Stimulated activated CD4-positive, alpha-beta T cell treated with anti-CD3 and anti-CD28 coated beads, Interleukin-4, amount 100 ng/mL, for 4 hours (primary cell): ENCODE measurements at regions not wholly inside any gene's neighbourhood (a gene's known extent, or its start where the extent isn't known, plus 50 kb on each side); places are given as distances from the start of the nearest gene placed in this dataset.

Source experiments
- DNase-seq, 2 experiments: peaks; one replicate each; pipeline ENCODE4 v3.0.0-alpha.2; 2020

- DNase-seq: no peak
Measured at GRCh38 chr12:13375583-13376345, 179.2 kb downstream of the EMP1 start.

GRCh38 chr12:13374793-13375192, 178.3 kb downstream of the EMP1 start:
- DNase-seq: no peak

- DNase-seq: no peak
Measured at GRCh38 chr12:13373803-13374202, 177.3 kb downstream of the EMP1 start.

GRCh38 chr12:13373131-13373530, 176.6 kb downstream of the EMP1 start:
- no peak for DNase-seq

- no peak for DNase-seq
Measured at GRCh38 chr12:13372386-13372785, 175.9 kb downstream of the EMP1 start.

GRCh38 chr12:13371797-13372196, 175.3 kb downstream of the EMP1 start:
- no peak for DNase-seq

GRCh38 chr12:13371367-13371766, 174.8 kb downstream of the EMP1 start:
- no peak for DNase-seq

GRCh38 chr12:13369474-13370056, 173.0 kb downstream of the EMP1 start:
- no peak for DNase-seq

GRCh38 chr12:13368971-13369370, 172.4 kb downstream of the EMP1 start:
- no peak for DNase-seq

GRCh38 chr12:13368431-13368830, 171.9 kb downstream of the EMP1 start:
- DNase-seq: no peak

- no peak for DNase-seq
Measured at GRCh38 chr12:13367973-13368372, 171.4 kb downstream of the EMP1 start.

GRCh38 chr12:13365748-13366366, 169.3 kb downstream of the EMP1 start:
- DNase-seq: no peak

- DNase-seq: peak; percentile 9 to 45
Measured at GRCh38 chr12:13362260-13362841, 165.8 kb downstream of the EMP1 start.

GRCh38 chr12:13359636-13360035, 163.1 kb downstream of the EMP1 start:
- no peak for DNase-seq

GRCh38 chr12:13358391-13358905, 161.9 kb downstream of the EMP1 start:
- DNase-seq: no peak

- DNase-seq: no peak
Measured at GRCh38 chr12:13350946-13351345, 154.4 kb downstream of the EMP1 start.

GRCh38 chr12:13350381-13350780, 153.9 kb downstream of the EMP1 start:
- no peak for DNase-seq

GRCh38 chr12:13348464-13348863, 151.9 kb downstream of the EMP1 start:
- DNase-seq: no peak

GRCh38 chr12:13347241-13348043, 150.9 kb downstream of the EMP1 start:
- DNase-seq: peak; percentile 25 to 53

- DNase-seq: no peak
Measured at GRCh38 chr12:13345722-13346121, 149.2 kb downstream of the EMP1 start.

- DNase-seq: no peak
Measured at GRCh38 chr12:13343375-13343774, 146.8 kb downstream of the EMP1 start.

- no peak for DNase-seq
Measured at GRCh38 chr12:13342971-13343370, 146.4 kb downstream of the EMP1 start.

- DNase-seq: no peak
Measured at GRCh38 chr12:13340149-13340548, 143.6 kb downstream of the EMP1 start.
